ENCODE measurements at regions not wholly inside any gene's neighbourhood (a gene's known extent, or its start where the extent isn't known, plus 50 kb on each side); places are given as distances from the start of the nearest gene placed in this dataset.

- DNase-seq = no peak
Observed at GRCh38 chr6:12384357-12384912, 94.3 kb downstream of the EDN1 start.

GRCh38 chr6:12385316-12385715, 95.2 kb downstream of the EDN1 start:
- DNase-seq = no peak

- DNase-seq = no peak
Observed at GRCh38 chr6:12386816-12387215, 96.7 kb downstream of the EDN1 start.

- DNase-seq = no peak
Observed at GRCh38 chr6:12391472-12391871, 101.3 kb downstream of the EDN1 start.

GRCh38 chr6:12392490-12392889, 102.3 kb downstream of the EDN1 start:
- no peak for DNase-seq

- DNase-seq = no peak
Observed at GRCh38 chr6:12393100-12393499, 102.9 kb downstream of the EDN1 start.

- DNase-seq = no peak
Observed at GRCh38 chr6:12394170-12394569, 104.0 kb downstream of the EDN1 start.

- DNase-seq = no peak
Observed at GRCh38 chr6:12395898-12396297, 105.7 kb downstream of the EDN1 start.

- no peak for DNase-seq
Observed at GRCh38 chr6:12401200-12401599, 111.0 kb downstream of the EDN1 start.

- DNase-seq = no peak
Observed at GRCh38 chr6:12403201-12403826, 113.2 kb downstream of the EDN1 start.

GRCh38 chr6:12403947-12404647, 113.9 kb downstream of the EDN1 start:
- no peak for DNase-seq

GRCh38 chr6:12404651-12405050, 114.5 kb downstream of the EDN1 start:
- no peak for DNase-seq

GRCh38 chr6:12408752-12409151, 118.6 kb downstream of the EDN1 start:
- DNase-seq = no peak

- DNase-seq = no peak
Observed at GRCh38 chr6:12410946-12411345, 120.8 kb downstream of the EDN1 start.

- no peak for DNase-seq
Observed at GRCh38 chr6:12414096-12414675, 124.0 kb downstream of the EDN1 start.

- DNase-seq = no peak
Observed at GRCh38 chr6:12415980-12416598, 125.9 kb downstream of the EDN1 start.

GRCh38 chr6:12417191-12417590, 127.0 kb downstream of the EDN1 start:
- no peak for DNase-seq

- no peak for DNase-seq
Observed at GRCh38 chr6:12418946-12419345, 128.8 kb downstream of the EDN1 start.

GRCh38 chr6:12419631-12420272, 129.6 kb downstream of the EDN1 start:
- DNase-seq = no peak

GRCh38 chr6:12420626-12421025, 130.5 kb downstream of the EDN1 start:
- no peak for DNase-seq

GRCh38 chr6:12421596-12421995, 131.4 kb downstream of the EDN1 start:
- DNase-seq = no peak

GRCh38 chr6:12422848-12423247, 132.7 kb downstream of the EDN1 start:
- no peak for DNase-seq

- no peak for DNase-seq
Observed at GRCh38 chr6:12423832-12424231, 133.7 kb downstream of the EDN1 start.

Data from DMS 273 treated with DMSO at 0.1 percent for 48 hours (cell line).